ENCODE measurements at regions not wholly inside any gene's neighbourhood (a gene's known extent, or its start where the extent isn't known, plus 50 kb on each side); places are given as distances from the start of the nearest gene placed in this dataset.
"Not testable (repeated sequence)": the region's sequence is repeated elsewhere in the genome, so short reads cannot be mapped to it uniquely, and the experiment has no call there.

- DNase-seq = no peak
These were observed 609.4 kb upstream of the SOX9 start for GRCh38 chr17:71511266-71511995.

DNA sequence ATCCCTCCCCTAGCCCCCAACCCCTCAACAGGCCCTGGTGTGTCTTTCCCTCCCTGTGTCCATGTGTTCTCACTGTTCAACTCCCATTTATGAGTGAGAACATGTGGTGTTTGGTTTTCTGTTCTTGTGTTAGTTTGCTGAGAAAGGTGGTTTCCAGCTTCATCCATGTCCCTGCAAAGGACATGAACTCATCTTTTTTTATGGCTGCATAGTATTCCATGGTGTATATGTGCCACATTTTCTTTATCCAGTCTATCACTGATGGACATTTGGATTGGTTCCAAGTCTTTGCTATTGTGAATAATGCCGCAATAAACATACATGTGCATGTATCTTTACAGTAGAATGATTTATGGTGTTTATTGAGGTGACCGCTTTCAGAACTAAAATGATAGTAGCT lies 607.1 kb upstream of the SOX9 start:
- not testable (repeated sequence) for DNase-seq

GRCh38 chr17:71516149-71516548 lies 604.7 kb upstream of the SOX9 start:
- DNase-seq = no peak

DNA sequence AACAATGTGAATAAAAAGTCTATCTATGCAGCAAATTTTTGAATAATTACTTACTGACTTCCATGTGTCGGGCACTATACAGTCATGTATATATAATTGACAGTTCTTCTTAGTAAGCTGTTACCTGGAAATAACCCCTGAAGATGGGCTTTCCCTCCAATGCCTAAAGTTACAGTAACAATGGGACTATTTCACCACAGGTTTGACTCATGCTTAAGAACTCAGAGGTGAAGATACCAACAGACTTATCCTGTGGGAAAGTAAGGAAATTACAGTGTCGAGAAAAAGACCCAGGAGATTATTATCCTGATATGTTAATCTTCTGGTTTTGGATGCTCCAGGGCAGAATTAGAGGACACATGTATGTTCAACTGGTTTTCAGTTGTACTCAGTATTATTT lies 601.5 kb upstream of the SOX9 start:
- DNase-seq = no peak

DNA sequence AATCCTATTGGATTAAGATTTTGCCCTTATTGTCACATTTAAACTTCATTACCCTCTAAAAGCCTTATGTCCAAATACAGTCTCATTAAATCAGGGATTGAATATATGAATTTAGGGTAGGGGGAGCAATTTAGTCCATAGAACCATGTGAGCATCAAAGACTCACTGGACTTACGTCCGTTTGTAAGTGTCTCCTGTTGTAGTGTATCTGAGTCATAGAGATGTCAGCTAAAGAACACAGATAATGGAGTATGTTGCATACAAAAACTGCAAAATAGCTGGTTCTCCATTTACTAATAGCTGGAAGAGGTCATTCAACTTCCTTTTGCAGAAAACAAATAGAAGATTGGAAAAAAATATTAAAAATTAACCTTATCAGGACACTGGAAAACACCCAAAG lies 599.1 kb upstream of the SOX9 start:
- no peak for DNase-seq

DNA sequence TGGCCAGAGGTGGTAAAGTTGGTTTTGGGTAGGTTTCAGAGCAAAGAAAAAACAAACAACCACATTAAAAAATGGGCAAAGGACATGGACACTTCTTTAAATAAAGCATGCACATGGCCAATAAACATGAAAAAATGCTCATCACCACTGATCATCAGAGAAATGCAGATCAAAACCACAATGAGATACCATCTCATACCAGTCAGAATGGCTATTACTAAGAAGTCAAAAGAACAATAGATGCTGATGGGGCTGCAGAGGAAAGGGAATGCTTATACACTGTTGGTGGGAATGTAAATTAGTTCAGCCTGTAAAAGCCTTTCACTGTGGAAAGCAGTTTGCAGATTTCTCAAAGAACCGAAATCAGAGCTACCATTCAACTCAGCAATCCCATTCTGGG lies 598.4 kb upstream of the SOX9 start:
- DNase-seq = no peak

DNA sequence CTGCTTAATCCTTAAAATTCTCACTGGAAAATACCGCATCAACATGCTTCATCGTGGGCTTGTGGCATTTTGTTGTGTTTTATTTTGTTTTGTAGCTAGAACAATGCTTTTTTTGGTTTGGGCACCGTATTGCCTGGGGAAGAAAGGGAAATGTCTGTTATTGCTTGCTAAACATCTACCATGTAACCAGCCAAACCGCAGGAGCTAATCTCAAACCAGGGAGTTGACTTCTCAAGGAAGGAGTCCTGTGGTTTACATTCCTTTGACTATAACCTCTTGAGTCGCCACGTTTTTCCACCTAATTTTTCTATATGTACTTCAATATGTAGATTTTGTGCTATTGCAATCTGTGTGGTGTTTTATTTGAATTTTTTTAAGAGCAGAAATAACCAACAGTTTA lies 593.5 kb upstream of the SOX9 start:
- no peak for DNase-seq

GRCh38 chr17:71528210-71528609 lies 592.6 kb upstream of the SOX9 start:
- DNase-seq = no peak

- DNase-seq = no peak
These were observed 590.6 kb upstream of the SOX9 start for GRCh38 chr17:71530248-71530647.

- DNase-seq = no peak
These were observed 585.5 kb upstream of the SOX9 start for GRCh38 chr17:71535321-71535720.

- no peak for DNase-seq
These were observed 574.4 kb upstream of the SOX9 start for GRCh38 chr17:71546419-71546818.

GRCh38 chr17:71547904-71548303 lies 572.9 kb upstream of the SOX9 start:
- DNase-seq = no peak

DNA sequence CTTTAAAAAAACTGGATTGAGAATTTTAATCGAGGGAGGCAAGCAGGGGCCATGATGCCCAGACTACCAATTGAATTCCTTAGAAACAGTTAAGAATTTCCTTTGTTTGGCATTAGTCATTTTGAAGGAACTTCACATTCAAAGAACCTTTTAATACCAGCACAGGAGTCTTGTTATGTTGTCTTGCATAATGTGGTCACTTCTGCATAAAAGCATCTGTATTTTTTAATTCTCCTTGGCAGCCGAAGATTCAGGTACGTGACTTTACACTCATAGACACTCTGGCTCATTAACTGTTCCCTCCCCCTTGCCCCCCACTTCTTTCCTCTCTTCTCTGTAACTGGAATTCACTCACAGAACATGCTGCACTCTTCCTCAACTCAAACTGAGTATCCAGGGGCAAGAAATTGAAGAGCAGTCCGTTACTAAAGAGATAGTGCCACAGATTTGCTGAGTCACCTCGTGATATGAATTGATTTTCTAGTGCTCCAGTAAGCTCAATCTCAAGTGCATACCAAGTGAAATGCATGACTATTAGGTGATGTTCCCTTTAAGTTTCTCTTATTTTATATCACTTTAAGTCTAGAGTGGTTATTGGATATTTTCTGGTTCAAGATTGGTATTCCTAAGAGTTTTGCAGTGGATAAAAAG lies 572.2 kb upstream of the SOX9 start:
- DNase-seq = no peak

DNA sequence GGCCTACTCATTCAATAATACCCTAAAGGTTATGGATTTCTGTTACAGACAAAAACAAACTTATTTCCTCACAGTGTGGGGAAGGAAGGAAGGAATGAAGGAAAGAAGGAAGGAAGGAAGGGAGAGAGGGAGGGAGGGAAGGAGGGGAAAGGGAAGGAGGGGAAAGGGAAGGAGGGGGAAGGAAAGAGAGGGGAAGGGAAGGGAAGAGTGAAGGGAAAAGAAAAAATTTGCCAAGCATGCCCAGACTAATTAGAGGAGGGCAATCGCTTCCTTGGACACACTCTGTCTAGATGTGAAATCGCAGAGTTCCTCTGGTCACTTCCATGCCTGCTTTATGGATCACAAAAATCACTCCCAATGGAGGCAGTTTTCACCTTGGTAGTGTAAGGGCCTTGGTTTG lies 570.1 kb upstream of the SOX9 start:
- DNase-seq = no peak

- no peak for DNase-seq
These were observed 567.4 kb upstream of the SOX9 start for GRCh38 chr17:71553381-71553780.

- DNase-seq = no peak
These were observed 561.9 kb upstream of the SOX9 start for GRCh38 chr17:71558901-71559300.

- no peak for DNase-seq
These were observed 548.5 kb upstream of the SOX9 start for GRCh38 chr17:71572343-71572742.

DNA sequence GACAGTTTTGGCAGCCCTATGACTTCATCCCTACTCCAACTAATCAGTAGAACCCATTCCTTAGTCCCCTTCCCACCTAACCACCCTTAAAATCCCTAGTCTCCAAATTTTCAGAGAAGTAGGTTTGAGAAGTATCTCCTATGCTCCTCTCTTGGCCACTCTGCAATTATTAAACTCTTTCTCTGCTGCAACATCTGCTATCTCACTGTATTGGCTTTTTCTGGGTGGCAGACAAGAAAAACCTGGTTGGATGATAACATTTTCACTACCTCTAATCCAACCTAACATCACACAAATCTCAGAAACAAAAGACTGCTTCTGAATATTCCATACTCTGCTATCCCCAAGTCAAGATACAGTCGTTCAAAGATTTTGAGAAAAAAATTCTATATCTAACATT lies 542.4 kb upstream of the SOX9 start:
- no peak for DNase-seq

GRCh38 chr17:71580220-71580619 lies 540.6 kb upstream of the SOX9 start:
- DNase-seq = no peak

DNA sequence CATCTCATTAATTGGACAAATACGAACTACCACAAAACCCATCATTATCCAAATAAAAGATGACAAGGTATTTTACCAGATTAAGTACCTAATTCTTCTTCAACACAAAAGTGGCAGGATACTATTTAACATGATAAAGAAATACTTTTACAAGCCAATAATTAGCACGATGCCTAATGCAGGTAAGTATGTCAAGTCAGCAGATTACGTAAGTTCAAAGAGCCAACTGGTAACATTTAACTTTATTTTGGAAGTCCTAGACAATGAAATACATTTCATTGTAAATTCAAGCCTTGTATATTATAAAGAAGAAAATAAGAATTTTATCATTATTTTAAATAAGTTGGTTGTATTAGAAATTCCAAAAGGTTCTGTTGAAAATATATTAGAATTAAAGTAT lies 535.3 kb upstream of the SOX9 start:
- no peak for DNase-seq

DNA sequence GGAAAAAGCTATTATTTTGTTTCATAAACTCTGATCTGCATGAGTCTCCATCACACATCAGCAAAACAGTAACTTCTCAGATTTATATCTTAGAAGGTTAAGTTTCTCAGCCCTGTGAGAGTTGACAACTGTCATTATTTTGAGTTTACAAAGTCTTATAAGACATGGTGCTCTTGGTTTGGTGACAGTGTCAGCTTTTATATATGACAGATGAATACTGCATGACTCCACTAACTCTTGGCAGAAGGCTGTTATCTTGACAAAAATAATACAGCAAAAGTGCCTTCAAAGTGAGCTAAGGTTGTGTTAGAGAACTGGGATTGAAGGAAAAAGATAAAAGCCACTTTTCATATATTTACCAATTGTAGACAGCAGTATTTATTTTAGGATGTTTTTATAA lies 528.4 kb upstream of the SOX9 start:
- no peak for DNase-seq

DNA sequence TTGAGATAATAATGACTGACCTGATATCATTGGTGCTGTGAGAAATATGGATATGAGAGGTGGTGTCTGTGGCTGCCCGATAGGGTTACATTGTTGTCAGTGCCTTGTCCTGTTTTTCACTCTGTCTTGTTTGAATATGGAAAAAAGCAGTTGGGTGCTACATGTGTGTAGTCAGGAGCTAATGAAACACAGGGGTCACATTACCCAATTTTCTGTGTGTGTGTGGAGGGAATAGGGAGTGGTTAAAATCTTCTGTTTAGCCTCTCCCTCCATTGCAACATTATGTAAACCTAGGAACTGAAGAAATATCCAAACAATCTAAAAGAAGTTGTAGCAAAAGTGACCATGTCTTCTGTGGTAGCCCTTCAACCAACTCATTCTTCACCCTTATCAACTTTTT lies 527.7 kb upstream of the SOX9 start:
- DNase-seq = no peak

- not testable (repeated sequence) for DNase-seq
These were observed 521.2 kb upstream of the SOX9 start for GRCh38 chr17:71599583-71599982.

DNA sequence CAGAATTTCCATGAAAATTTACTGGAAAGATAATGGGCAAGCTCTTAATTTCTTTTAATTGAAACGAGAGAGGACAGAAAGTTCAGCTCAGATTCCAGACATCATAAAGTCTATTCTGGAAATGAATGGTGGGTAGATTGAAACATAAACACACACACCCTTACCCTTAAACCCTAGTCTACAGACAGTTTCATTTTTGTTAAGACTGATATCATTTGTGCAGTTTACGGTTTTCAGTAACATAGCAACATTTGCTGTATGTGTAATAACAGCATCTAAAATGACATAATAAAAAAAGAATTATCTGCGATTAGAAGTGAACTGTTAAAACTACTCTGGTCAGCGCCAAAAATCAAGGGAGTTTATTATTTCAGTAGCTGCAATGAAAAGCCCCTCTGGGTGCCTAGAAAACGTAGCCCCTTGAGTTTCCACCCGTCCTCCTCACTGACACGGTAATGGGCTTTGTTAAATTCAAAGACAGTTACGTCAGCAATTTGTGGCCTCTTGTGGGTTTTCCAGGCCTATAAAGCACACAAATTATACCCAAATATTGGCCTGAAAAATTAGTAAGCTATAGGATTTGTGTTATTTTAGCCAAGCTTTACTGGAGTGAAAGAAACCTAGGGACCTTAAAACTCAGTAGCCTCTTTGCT lies 520.6 kb upstream of the SOX9 start:
- no peak for DNase-seq

Measured in hippocampal formation (tissue), 2 donors.